GM19351 (cell line): ENCODE measurements at regions not wholly inside any gene's neighbourhood (a gene's known extent, or its start where the extent isn't known, plus 50 kb on each side); places are given as distances from the start of the nearest gene placed in this dataset.
"Not testable (repeated sequence)": the region's sequence is repeated elsewhere in the genome, so short reads cannot be mapped to it uniquely, and the experiment has no call there.

Experiments used
- ATAC-seq: cut with Tn5 transposase; IDR thresholded peaks from one replicate; pipeline ENCODE4 v1.9.1; 2021; ENCODE audit warnings: mild to moderate bottlenecking, moderate library complexity; ENCODE audit not compliant: unreplicated experiment

DNA sequence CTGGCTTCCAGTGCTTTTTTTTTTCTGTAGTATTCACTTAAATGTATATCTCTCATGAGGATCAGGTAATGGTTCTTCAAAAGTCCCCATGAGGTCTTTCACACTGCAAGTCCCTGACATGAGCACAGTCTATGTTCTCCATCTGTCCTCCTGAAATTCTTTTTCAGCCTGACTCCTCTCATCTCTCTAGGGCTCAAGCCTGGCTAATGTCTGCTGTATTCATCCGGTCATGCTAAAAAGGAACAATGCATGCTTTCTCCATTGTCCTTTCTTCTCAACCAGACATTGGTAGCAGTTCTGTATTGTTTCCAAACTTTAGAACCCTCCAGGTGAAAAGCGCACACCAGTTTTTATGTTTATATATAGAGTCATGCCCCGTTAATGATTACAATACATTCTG is 368.3 kb upstream of the OLFM3 start:
- no peak for ATAC-seq

DNA sequence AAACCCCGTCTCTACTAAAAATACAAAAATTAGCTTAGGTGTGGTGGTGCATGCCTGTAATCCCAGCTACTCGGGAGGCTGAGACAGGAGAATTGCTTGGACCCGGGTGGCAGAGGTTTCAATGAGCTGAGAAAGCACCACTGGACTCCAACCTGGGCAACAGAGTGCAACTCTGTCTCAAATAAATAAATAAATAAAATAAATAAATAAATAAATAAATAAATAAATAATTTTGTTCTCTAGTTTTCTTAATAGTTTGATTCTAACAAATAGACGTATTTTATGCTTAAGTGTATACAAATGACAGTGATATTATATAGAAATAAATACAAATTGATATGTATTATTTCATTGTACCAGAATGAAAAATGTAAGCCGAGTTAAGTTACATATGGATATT is 339.9 kb upstream of the OLFM3 start:
- no peak for ATAC-seq

DNA sequence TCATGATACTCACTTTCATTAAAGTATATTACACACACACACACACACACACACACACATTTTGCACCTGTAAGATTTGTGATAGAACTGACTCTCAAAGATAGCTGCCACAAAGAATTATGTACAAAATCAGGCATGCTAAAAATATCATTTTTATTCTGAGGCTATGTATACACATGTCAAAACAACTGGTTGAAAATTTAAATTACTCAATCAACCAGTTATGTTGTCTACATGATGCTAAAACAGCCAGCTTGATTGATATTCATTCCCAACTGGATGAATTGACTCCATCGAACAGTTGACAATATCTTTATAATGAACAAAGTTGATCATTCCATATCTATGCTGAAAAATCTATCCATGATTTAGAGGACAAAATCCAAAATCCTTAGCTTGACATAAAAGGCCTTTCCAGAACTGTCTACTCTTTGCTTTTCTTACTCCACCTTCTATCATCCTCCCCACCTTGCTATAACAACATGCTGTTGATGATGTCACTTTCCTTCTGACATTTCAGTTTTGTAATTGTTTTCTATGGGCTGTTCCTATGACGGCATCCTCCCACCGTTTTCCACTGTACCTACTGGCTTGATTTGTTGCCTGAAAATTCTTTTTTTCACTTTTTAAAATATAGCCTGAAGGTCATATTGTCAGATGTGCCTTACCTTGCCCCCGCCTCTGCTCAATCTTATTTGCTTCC is 321.5 kb upstream of the OLFM3 start:
- ATAC-seq = no peak

DNA sequence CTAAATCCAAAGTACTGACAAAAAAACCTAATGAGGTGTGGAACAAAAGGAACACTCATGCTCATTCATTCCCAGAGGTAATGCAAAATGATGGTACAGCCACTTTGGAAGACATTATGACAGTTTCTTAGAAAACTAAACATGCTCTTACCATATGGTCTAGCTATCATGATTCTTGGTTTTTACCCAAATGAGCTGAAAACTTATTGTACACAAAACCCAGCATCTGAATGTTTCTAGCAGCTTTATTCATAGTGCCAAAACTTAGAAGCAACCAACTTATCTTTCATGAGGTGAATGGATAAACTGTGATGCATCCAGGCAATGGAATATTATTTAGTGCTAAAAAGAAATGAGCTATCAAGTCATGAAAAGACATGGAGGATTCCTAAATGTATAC is 318.4 kb upstream of the OLFM3 start:
- no peak for ATAC-seq

DNA sequence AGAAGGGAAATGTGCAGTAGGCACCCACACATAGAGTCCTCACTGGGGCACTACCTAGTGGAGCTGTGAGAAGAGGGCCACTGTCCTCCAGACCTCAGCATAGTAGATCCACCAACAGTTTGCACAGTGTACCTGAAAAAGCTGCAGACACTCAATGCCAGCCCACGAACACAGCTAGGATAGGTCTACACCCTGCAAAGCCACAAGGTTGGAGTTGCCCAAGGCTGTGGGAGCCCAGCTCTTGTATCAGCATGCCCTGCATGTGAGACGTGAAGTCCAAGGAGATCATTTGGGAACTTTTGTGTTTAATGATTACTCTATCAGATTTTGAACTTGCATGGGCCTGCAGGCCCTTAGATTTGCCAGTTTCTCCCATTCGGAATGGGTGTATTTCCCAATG is 299.4 kb upstream of the OLFM3 start:
- ATAC-seq = no peak

DNA sequence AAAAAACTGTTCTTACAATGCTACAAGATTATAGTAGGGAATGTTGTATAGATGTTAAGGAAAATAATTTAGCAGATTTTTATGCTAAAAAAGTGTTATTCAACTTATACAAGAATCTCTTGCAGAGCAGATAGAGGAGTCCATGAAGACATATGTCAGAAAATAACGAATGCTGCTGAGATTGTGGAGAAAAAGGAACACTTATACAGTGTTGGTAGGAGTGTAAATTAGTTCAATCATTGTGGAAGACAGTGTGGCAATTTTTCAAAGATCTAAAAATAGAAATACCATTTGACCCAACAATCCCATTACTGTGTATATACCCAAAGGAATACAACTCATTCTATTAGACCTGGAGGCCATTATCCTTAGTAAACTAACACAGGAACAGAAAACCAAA is 286.2 kb upstream of the OLFM3 start:
- no peak for ATAC-seq

DNA sequence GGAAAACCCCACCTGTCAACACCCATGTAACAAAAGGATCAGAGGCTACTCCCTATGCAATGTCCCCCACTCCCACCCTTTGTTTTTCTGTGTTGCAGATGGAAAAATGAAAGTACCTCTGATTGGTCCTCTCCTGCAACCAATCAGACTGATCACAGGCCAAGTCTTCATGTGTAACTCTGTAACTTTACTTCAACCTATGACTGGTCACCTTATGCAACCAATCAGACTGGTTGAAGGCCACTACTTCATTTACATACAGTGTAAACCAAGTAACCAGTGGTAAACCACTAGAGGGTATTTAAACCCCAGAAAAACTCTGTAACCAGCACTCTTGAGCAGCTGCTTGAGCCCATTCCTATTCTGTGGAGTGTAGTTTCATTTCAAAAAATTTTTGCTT is 266.3 kb upstream of the OLFM3 start:
- ATAC-seq = no peak

DNA sequence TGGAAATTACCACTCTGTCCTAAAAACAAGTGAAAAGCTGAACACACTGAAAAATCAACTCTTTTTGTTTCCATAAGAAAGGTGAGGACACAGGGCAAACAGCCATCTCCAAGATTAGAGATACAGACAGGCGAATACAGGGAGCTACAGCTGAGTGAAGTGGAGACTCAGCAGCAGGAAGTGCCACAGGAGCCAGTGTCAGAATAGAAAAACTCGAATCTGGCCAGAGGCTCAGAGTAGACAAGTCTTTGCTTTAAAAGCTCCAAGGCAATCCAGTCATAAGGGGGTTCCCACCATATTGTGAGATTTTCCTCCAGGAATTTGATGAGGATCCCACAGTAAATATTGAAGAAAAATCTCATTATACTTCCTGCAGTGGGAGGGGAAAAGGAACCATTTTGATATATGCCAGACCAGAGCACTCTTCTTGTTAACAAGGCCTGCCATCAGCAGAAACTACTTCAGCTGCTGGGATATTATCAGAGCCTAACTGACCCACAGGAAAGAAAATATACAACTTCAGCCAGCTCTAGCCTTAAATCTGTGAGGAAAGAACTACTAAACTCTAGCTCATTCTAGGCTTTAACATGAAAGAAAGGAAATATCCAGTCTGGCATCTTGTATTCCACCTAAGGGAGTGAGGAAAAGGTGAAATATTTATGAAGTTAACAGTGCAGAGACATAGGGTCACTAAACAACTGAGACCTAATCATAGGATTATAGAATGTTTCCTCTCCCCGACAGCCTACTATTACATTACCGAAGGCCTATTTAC is 256.2 kb upstream of the OLFM3 start:
- no peak for ATAC-seq

DNA sequence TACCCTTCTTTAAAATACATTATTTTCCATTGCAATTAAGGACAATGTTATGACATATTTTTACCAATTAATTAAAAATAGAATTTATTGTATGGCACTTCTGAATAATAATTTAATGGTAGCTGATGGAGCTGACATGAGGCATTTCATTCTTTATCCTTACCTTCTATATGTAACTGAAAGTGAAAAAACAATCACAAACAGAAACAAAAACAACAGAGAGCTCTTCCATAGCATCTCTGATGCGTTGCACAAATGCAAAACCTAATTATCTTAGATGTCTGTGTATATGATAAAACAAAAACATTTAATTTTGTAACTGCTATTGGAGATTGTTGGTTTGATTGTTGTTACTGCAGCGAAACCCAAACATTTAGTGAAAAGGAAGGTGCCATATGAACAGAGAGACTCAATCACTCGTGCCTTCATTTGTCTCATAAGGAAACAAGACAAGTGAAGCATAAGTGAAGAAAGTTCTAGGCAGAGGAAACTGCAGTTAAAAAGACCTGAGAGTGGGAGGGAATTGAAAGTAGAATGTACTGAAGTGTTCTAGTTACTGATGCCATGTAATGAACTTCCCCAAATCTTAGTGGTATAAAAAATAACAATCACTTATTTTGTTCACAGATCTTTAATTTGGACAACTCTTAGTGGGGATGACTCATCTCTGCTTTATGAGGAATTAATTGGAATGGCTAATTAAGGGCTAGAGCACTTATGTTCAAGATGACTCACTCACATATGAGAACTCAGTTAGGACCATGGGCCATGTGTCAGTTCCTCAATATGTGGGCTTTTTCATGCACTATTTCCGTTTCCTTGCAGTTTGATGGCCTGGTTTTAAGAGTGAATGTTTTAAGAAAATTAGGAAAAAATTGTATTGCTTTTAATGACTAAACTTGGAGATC is 245.0 kb upstream of the OLFM3 start:
- peak; percentile 93 for ATAC-seq

DNA sequence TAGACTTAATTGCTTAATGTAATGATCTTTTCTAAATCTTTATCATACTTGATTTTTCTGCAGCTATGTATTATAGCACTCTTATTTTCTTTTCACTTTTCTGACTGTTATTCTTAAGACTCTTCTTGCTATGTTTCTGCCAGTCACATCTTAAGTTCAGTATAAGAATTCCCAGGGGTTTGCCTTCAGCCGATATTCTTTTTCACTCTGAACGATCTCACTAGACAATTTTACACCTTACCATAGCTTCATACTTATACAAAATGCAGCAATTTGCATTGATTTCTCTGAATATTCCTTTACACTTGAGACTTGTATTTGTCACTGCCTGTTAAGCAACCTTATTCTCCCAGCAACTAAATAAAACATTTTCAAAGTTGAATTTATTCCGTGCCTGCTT is 242.5 kb upstream of the OLFM3 start:
- ATAC-seq = no peak

DNA sequence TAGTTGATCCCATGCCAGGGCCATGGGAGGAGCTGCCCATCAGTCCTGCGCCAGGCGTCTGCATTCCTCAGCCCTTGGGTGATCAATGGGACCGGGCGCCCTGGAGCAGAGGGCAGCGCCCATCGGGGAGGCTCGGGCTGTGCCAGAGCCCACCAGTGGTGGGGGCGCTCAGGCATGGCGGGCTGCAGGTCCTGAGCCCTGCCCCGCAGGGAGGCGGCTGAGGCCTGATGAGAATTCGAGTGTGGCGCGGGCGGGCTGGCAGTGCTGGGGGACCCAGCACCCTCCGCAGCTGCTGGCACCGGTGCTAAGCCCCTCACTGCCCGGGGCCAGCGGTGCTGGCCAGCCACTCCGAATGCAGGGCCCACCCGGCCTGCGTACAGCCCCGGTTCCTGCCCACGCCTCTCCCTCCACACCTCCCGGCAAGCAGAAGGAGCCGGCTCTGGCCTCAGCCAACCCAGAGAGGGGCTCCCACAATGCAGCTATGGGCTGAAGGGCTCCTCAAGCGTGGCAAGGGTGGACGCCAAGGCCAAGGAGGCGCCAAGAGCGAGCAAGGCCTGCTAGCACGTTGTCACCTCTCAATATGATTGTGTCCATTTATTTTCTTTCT is 238.1 kb upstream of the OLFM3 start:
- ATAC-seq = no peak

DNA sequence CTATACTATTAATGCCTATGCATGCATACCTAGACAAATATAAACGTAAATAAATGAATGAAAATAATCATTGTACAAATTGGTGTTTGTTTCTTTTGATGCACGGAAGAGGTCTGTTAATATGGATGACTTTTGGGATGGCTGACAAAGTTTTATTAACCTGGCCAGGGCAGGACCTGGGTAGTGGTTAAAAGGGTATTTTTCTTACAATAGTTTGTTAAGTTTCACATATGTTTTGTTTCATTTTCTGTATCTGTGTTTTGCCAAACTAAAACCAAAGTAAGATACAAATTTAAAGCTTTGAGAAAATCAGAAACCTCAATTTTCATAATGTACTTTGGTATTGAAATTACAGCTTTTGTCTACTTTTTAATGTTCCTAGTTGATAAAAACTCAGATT is 222.7 kb upstream of the OLFM3 start:
- ATAC-seq = no peak

DNA sequence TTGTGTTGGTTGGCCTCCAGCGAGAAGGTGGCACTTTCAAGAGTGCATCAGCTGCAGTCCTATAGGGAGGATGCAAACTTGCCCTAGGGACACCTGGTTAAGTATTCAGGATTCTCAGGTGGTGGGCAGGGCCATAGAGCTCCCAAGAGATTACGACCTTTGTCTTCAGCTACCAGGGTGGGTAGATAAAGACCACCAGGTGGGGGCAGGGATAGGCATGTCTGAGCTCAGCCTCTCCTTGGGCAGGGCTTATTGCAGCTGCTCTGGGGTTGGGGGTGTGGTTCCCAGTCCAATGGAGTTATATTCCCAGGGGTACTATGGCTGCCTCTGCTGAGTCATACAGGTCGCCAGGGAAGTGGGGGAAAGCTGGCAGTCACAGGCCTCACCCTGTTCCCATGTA is 214.2 kb upstream of the OLFM3 start:
- not testable (repeated sequence) for ATAC-seq

DNA sequence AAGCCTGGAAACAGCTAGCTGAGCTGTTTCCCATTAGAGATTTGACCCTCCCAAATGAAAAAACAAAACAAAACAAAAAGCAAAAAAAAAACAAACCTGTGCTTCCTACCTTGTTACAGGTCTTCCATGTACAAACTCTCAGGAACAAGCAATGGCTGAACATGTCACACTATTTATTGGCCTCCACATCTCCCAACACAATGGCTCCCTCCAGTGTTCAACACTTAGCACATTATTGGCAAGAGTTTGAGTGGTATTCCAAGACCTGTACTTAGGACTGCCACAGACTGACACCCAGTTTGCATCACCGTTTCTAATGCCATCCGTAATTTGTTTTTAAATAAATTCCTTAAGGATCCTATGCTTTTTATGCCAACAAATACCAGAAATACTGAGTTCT is 195.0 kb upstream of the OLFM3 start:
- peak; percentile 72 for ATAC-seq

DNA sequence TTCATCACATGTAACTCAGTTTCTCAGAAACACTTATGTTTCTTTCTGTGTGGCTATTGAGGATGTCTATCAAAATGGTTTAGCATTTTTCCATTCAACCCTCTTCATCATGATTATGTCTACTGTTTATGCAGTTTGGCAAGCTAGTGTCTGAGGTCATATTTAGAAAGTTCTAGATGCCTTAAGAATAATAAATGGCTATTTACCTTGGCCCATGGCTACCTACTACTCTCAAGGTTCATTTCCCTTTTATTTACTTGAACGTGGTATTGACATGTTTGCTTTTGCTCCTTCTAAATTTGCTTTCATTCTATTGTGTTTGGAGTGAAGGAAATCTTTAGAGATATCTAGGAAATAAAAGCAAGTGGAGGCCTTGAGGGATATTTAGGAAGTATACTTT is 193.7 kb upstream of the OLFM3 start:
- ATAC-seq = no peak

DNA sequence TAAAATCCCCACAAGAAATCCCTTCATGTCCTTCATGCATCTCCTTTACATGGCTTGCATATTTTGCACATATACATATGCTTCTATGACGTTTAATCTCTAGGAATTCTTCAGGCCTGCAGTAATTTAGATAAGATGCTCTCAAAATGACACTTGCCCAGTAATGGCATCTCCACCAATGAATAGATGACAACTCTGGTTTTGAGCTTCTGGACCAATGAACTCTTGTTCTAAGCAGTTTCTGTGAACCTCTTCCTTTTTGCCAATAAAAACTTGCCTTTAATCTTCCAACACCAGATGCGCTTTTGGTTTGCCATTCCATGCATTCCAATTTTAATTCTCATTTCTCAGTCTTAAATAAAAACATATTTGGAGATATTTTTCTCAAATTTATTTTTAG is 189.8 kb upstream of the OLFM3 start:
- no peak for ATAC-seq

DNA sequence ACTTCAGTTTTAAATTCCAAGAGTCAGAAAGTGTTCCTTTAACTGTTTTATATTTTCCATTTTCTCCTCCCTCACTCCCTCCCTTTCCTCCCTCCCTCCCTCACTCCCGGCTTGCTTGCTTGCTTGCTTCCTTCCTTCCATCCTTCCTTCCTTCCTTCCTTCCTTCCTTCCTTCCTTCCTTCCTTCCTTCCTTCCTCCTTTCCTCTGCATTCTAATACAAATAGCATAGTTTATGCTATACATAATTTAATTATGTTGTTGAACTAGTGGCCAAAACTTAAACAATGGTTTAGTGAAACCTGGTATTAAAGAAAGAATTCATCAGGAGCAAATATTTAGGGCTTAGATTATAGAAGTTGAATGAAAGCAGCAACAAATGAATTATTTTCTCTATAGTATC is 188.5 kb upstream of the OLFM3 start:
- ATAC-seq = no peak

DNA sequence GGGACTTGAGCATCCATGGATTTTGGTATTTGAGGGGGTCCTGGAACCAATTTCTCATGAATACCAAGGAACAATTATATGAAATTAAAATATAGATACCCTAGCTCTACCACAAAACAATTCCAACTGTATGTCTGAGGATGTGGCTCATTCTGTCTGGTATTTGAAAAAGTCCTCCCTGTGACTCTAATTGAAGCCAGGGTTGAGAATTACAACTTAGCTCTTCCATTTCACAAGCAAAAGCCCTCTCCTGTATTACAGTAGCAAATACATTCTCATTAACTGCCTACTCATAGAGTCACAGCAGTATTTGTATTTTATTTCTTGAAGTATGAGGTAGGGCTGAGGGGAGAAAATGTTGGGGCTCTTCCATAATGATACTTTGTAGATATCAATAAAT is 187.8 kb upstream of the OLFM3 start:
- no peak for ATAC-seq

DNA sequence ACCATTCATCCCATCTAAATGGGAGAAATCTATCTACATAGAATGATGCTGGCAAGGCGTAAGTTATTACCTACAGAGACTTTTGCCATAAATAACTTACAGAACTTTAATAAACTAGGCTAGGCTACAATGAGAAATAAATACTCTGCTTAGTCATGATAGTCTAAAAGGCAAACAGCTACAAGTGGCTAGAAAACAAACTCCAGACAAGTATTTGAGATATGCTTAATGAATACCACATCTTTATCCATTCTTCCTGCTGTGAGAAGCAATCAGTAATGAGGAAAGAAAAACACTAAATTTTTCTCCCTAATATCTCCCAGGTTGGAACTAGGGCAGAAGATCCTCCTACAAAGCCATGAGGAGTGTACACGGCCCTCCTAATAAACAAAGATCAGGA is 187.0 kb upstream of the OLFM3 start:
- ATAC-seq = no peak

DNA sequence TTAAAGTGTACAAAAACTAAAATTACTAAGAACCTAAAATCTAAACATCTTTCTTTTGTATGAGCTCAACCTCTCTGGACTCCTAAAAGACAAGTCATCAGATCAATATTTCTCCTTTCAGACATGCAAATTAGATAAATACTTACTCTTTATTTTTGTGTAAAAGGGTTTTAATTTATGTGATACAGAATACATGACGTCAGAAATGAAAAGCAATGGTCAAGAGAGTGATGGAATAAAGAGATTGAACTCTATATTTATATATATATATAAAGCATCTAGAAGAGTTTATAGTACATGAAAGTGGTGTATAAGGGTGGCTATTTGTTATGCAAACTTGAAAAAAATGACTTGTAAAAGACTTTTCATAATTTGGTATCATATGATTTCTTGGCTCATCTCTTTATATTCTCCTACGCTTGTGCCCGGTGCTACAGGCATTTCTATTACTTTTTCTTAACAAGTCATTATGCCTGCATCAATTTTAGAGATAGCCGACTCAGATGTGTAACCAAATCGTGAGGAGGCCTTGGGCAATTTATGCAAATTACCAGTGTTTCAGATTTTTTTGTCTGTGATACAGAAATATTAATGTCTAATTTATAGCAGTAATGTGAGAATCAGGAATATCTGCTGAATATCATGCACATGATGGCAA is 186.0 kb upstream of the OLFM3 start:
- ATAC-seq = no peak

DNA sequence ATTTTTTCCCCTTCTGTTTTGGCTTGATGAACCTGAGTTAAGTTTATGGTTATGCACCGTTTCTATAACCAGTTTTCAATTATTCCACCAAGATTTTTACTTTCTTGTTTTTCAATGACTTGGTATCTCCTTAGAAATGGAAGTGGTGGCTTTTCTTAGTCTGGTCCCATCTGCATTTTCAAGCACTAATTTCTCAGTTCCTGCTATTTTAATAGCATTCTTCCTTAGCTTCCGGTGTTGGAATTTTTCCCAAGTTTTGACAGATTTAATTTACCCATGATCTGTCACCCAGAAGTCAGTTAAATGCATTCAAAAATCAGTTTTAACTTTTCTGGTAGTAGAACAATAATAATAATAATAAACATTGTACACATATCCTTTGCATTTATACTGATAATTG is 184.6 kb upstream of the OLFM3 start:
- ATAC-seq = no peak
